GM12864 (cell line): ENCODE measurements at regions not wholly inside any gene's neighbourhood (a gene's known extent, or its start where the extent isn't known, plus 50 kb on each side); places are given as distances from the start of the nearest gene placed in this dataset.

Experiments used
- DNase-seq: peaks from one replicate; pipeline ENCODE4 v3.0.0-alpha.2; 2011; ENCODE audit warnings: low read depth
- H3K4me3 ChIP-seq: 2 replicates; pipeline ENCODE4 v1.5.1; 2011; ENCODE audit warnings: mild to moderate bottlenecking, low read depth, low read length, control low read depth
- TF ChIP-seq, protein P1 (sequence below): IDR thresholded peaks from 2 replicates; pipeline ENCODE4 v1.5.1; 2011; ENCODE audit warnings: low read depth, mild to moderate bottlenecking, moderate library complexity, low read length, control low read depth, inconsistent platforms; ENCODE audit errors: missing control alignments

GRCh38 chr20:16170406-16170971 lies 402.8 kb downstream of the KIF16B start:
- TF ChIP-seq, protein P1, sequence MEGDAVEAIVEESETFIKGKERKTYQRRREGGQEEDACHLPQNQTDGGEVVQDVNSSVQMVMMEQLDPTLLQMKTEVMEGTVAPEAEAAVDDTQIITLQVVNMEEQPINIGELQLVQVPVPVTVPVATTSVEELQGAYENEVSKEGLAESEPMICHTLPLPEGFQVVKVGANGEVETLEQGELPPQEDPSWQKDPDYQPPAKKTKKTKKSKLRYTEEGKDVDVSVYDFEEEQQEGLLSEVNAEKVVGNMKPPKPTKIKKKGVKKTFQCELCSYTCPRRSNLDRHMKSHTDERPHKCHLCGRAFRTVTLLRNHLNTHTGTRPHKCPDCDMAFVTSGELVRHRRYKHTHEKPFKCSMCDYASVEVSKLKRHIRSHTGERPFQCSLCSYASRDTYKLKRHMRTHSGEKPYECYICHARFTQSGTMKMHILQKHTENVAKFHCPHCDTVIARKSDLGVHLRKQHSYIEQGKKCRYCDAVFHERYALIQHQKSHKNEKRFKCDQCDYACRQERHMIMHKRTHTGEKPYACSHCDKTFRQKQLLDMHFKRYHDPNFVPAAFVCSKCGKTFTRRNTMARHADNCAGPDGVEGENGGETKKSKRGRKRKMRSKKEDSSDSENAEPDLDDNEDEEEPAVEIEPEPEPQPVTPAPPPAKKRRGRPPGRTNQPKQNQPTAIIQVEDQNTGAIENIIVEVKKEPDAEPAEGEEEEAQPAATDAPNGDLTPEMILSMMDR: no peak
- no peak overlapping the region for H3K4me3 ChIP-seq
- DNase-seq: no peak

GRCh38 chr20:16167423-16168130 lies 405.7 kb downstream of the KIF16B start:
- H3K4me3 ChIP-seq: no peak overlapping the region
- no peak for DNase-seq
- TF ChIP-seq, protein P1: no peak

- no peak overlapping the region for H3K4me3 ChIP-seq
- no peak for DNase-seq
- TF ChIP-seq, protein P1: no peak
Measured at GRCh38 chr20:16166737-16167136, 406.5 kb downstream of the KIF16B start.

DNA sequence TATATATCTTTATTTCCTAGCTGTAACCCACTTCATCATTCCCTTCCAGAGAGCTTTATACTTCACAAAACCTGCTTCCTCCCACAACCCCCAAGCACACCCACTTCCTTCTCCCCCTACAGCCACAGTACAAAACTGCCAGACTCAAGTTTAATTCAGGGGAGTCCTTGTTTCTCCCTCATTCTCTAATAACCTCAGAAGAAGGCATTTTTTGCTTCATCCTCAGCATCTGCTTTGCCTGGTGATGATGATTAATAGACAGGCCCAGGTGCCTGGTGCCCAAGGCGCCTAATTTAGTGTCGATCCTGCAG lies 414.3 kb downstream of the KIF16B start:
- TF ChIP-seq, protein P1: no peak
- DNase-seq: no peak
- H3K4me3 ChIP-seq: no peak overlapping the region

DNA sequence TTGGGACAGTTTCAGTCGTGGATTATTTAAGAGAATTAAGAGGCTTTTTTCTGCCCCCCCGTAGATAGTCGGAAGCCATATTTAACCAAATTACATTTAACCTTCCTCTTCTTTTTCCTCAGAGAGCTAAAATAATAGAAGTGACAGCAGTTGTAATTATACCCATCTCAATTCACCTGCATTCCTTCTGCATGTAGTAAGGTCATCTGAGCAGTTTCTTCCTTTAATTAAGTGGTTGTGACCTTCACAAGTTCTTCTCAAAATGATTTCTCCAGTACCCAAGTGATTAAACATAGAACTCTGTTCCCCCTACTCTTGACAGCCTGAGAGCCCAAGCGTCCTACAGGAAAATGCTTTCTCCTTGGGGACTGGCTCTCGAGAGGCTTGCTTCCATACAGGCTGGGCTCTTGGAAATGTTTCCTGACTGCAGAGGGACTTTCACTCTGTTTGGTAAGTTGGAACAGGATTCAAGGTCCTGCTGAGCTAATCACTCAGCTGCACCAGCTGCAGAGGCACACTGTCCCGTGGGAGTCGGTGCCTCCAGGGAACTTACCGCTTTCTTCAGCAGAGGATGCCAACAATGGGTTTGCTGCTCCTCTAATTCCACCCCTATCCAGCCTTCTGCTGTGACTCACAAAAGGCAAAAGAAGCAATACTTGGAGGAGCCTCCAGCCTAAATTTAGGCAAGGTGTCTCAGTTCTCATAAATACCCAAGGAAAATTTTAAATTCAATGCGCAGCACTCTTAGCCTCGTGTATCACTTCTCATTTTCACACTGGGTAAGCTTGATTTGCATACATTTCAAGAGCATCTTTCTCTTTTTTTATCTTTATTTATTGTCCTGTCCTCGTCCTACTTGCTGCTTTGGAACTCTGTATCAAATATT lies 414.9 kb downstream of the KIF16B start:
- peak; percentile 13 for DNase-seq
- H3K4me3 ChIP-seq: no peak overlapping the region
- TF ChIP-seq, protein P1: no peak

GRCh38 chr20:16147916-16148315 lies 425.3 kb downstream of the KIF16B start:
- no peak for DNase-seq
- TF ChIP-seq, protein P1: no peak
- no peak overlapping the region for H3K4me3 ChIP-seq
